Endometrium (tissue), 2 donors: ENCODE measurements at regions not wholly inside any gene's neighbourhood (a gene's known extent, or its start where the extent isn't known, plus 50 kb on each side); places are given as distances from the start of the nearest gene placed in this dataset.
"Not testable (repeated sequence)": the region's sequence is repeated elsewhere in the genome, so short reads cannot be mapped to it uniquely, and the experiment has no call there.

Experiments used
- FAIRE-seq: peaks from 2 replicates; lab custom pipeline; 2012; peaks lifted over from hg19 to GRCh38; lab: Jason Lieb, UNC
- donor health status: control.
- donor health status: control.

GRCh38 chr7:35975851-35976454 lies 175.1 kb downstream of the SEPTIN7 start:
- FAIRE-seq, result peak; percentile 46

GRCh38 chr7:35978816-35979640 lies 174.0 kb upstream of the EEPD1 start:
- not testable (repeated sequence) for FAIRE-seq

- FAIRE-seq, result no peak
Measured at GRCh38 chr7:35982600-35982999, 170.5 kb upstream of the EEPD1 start.

- FAIRE-seq, result no peak
Measured at GRCh38 chr7:35983626-35984025, 169.4 kb upstream of the EEPD1 start.

- FAIRE-seq, result no peak
Measured at GRCh38 chr7:35985126-35985754, 167.8 kb upstream of the EEPD1 start.

GRCh38 chr7:35987016-35987415 lies 166.0 kb upstream of the EEPD1 start:
- no peak for FAIRE-seq

- FAIRE-seq, result no peak
Measured at GRCh38 chr7:35988105-35988504, 164.9 kb upstream of the EEPD1 start.

GRCh38 chr7:35988818-35989217 lies 164.2 kb upstream of the EEPD1 start:
- no peak for FAIRE-seq

- no peak for FAIRE-seq
Measured at GRCh38 chr7:35991511-35992232, 161.4 kb upstream of the EEPD1 start.

- FAIRE-seq, result no peak
Measured at GRCh38 chr7:35992436-35992835, 160.6 kb upstream of the EEPD1 start.

- FAIRE-seq, result no peak
Measured at GRCh38 chr7:35993113-35993512, 159.9 kb upstream of the EEPD1 start.

- no peak for FAIRE-seq
Measured at GRCh38 chr7:35993676-35994606, 159.1 kb upstream of the EEPD1 start.

- FAIRE-seq, result no peak
Measured at GRCh38 chr7:35995334-35995733, 157.7 kb upstream of the EEPD1 start.

- no peak for FAIRE-seq
Measured at GRCh38 chr7:35998481-35998880, 154.6 kb upstream of the EEPD1 start.

- no peak for FAIRE-seq
Measured at GRCh38 chr7:36001546-36001945, 151.5 kb upstream of the EEPD1 start.

- no peak for FAIRE-seq
Measured at GRCh38 chr7:36002900-36003299, 150.2 kb upstream of the EEPD1 start.

- FAIRE-seq, result no peak
Measured at GRCh38 chr7:36003343-36003742, 149.7 kb upstream of the EEPD1 start.

GRCh38 chr7:36005293-36005692 lies 147.8 kb upstream of the EEPD1 start:
- FAIRE-seq, result no peak

GRCh38 chr7:36005876-36006275 lies 147.2 kb upstream of the EEPD1 start:
- no peak for FAIRE-seq

GRCh38 chr7:36006636-36007229 lies 146.3 kb upstream of the EEPD1 start:
- FAIRE-seq, result no peak
